ENCODE measurements at regions not wholly inside any gene's neighbourhood (a gene's known extent, or its start where the extent isn't known, plus 50 kb on each side); places are given as distances from the start of the nearest gene placed in this dataset.

GRCh38 chr12:91732086-91732485 is 413.6 kb downstream of the BTG1 start:
- H3K36me3 ChIP-seq (ENCODE audit: insufficient read depth, low read length) = no peaks in the 10 kb centered on the region
- H2AFZ ChIP-seq (ENCODE audit: low read depth, low read length) = no peak overlapping the region
- no peak overlapping the region for H3K4me2 ChIP-seq (ENCODE audit: insufficient read depth, low read length)
- H3K4me3 ChIP-seq (ENCODE audit: low read depth in 1 of 2, low read length in 2 of 2) = no peak overlapping the region
- no peak for TF ChIP-seq CTCF (IDR thresholded peaks at IDR 0.05; ENCODE audit: borderline replicate concordance, extremely low read depth, low read length, poor library complexity, severe bottlenecking)
- TF ChIP-seq EZH2 (IDR thresholded peaks at IDR 0.05; ENCODE audit: borderline replicate concordance, low read depth, low read length, severe bottlenecking) = no peak
- H3K9ac ChIP-seq (ENCODE audit: low read depth, low read length) = no peak overlapping the region
- no peaks in the 10 kb centered on the region for H3K79me2 ChIP-seq (ENCODE audit: insufficient read depth, low read length)
- no peak overlapping the region for H3K27ac ChIP-seq (ENCODE audit: low read length)
- H3K9me3 ChIP-seq (ENCODE audit: insufficient read depth, low read length, severe bottlenecking) = no peaks in the 10 kb centered on the region
- H3K4me1 ChIP-seq (ENCODE audit: insufficient read depth, low read length) = no peaks in the 10 kb centered on the region
- H4K20me1 ChIP-seq (ENCODE audit: insufficient read depth, low read length) = no peaks in the 10 kb centered on the region
- ATAC-seq (ENCODE audit: insufficient read depth, low read depth) (no peak), DNase-seq (no peak)
- no peaks in the 10 kb centered on the region for H3K27me3 ChIP-seq (ENCODE audit: insufficient read depth, low read length, poor library complexity)

GRCh38 chr12:91729543-91729942 is 416.1 kb downstream of the BTG1 start:
- Histone ChIP-seq H2AFZ (ENCODE audit: low read depth, low read length) (no peak overlapping the region), H4K20me1 (ENCODE audit: insufficient read depth, low read length) (no peaks in the 10 kb centered on the region), H3K4me1 (ENCODE audit: insufficient read depth, low read length) (no peaks in the 10 kb centered on the region), H3K9ac (ENCODE audit: low read depth, low read length) (no peak overlapping the region), H3K79me2 (ENCODE audit: insufficient read depth, low read length) (no peaks in the 10 kb centered on the region), H3K9me3 (ENCODE audit: insufficient read depth, low read length, severe bottlenecking) (no peaks in the 10 kb centered on the region), H3K27ac (ENCODE audit: low read length) (no peak overlapping the region), H3K4me3 (ENCODE audit: low read depth in 1 of 2, low read length in 2 of 2) (no peak overlapping the region), H3K27me3 (ENCODE audit: insufficient read depth, low read length, poor library complexity) (no peaks in the 10 kb centered on the region), H3K36me3 (ENCODE audit: insufficient read depth, low read length) (no peaks in the 10 kb centered on the region), H3K4me2 (ENCODE audit: insufficient read depth, low read length) (no peak overlapping the region)
- no peak for DNase-seq
- ATAC-seq (ENCODE audit: insufficient read depth, low read depth) = no peak
- TF ChIP-seq CTCF (IDR thresholded peaks at IDR 0.05; ENCODE audit: borderline replicate concordance, extremely low read depth, low read length, poor library complexity, severe bottlenecking) (no peak), EZH2 (IDR thresholded peaks at IDR 0.05; ENCODE audit: borderline replicate concordance, low read depth, low read length, severe bottlenecking) (no peak)

GRCh38 chr12:91723191-91723590 is 422.5 kb downstream of the BTG1 start:
- Histone ChIP-seq H4K20me1 (ENCODE audit: insufficient read depth, low read length) (no peaks in the 10 kb centered on the region), H3K27me3 (ENCODE audit: insufficient read depth, low read length, poor library complexity) (no peaks in the 10 kb centered on the region), H2AFZ (ENCODE audit: low read depth, low read length) (no peak overlapping the region), H3K79me2 (ENCODE audit: insufficient read depth, low read length) (no peaks in the 10 kb centered on the region), H3K4me3 (ENCODE audit: low read depth in 1 of 2, low read length in 2 of 2) (no peak overlapping the region), H3K4me1 (ENCODE audit: insufficient read depth, low read length) (no peaks in the 10 kb centered on the region), H3K4me2 (ENCODE audit: insufficient read depth, low read length) (no peak overlapping the region), H3K27ac (ENCODE audit: low read length) (no peak overlapping the region), H3K9ac (ENCODE audit: low read depth, low read length) (no peak overlapping the region), H3K36me3 (ENCODE audit: insufficient read depth, low read length) (no peaks in the 10 kb centered on the region), H3K9me3 (ENCODE audit: insufficient read depth, low read length, severe bottlenecking) (no peaks in the 10 kb centered on the region)
- no peak for TF ChIP-seq EZH2 (IDR thresholded peaks at IDR 0.05; ENCODE audit: borderline replicate concordance, low read depth, low read length, severe bottlenecking)
- TF ChIP-seq CTCF (IDR thresholded peaks at IDR 0.05; ENCODE audit: borderline replicate concordance, extremely low read depth, low read length, poor library complexity, severe bottlenecking) = no peak
- ATAC-seq (ENCODE audit: insufficient read depth, low read depth) (no peak), DNase-seq (no peak)

DNA sequence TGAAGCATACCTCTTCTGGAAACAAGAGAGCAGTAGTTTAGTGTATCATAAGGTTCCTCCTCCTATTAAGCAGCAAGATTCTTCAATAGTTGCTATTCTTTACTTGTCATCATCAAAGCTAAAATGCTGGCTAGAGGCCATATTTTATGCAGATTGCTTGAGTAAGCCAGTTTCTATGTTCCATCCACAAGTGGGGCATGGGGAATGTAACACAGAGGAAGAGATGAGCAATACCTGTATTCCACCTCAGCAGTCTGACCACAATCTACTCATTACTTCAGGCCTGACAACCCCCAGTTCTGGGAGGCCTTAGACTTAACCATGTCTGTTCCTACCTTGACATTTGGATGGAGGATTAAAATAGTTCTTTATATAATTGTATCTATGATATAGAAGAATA is 423.6 kb downstream of the BTG1 start:
- Histone ChIP-seq H3K36me3 (ENCODE audit: insufficient read depth, low read length) (no peaks in the 10 kb centered on the region), H3K9ac (ENCODE audit: low read depth, low read length) (no peak overlapping the region), H3K4me2 (ENCODE audit: insufficient read depth, low read length) (no peak overlapping the region), H3K79me2 (ENCODE audit: insufficient read depth, low read length) (no peaks in the 10 kb centered on the region), H3K4me3 (ENCODE audit: low read depth in 1 of 2, low read length in 2 of 2) (no peak overlapping the region), H3K9me3 (ENCODE audit: insufficient read depth, low read length, severe bottlenecking) (no peaks in the 10 kb centered on the region), H2AFZ (ENCODE audit: low read depth, low read length) (no peak overlapping the region), H3K27ac (ENCODE audit: low read length) (no peak overlapping the region), H4K20me1 (ENCODE audit: insufficient read depth, low read length) (no peaks in the 10 kb centered on the region), H3K4me1 (ENCODE audit: insufficient read depth, low read length) (no peaks in the 10 kb centered on the region), H3K27me3 (ENCODE audit: insufficient read depth, low read length, poor library complexity) (no peaks in the 10 kb centered on the region)
- no peak for TF ChIP-seq EZH2 (IDR thresholded peaks at IDR 0.05; ENCODE audit: borderline replicate concordance, low read depth, low read length, severe bottlenecking)
- TF ChIP-seq CTCF (IDR thresholded peaks at IDR 0.05; ENCODE audit: borderline replicate concordance, extremely low read depth, low read length, poor library complexity, severe bottlenecking) = no peak
- ATAC-seq (ENCODE audit: insufficient read depth, low read depth) (no peak), DNase-seq (no peak)
